ENCODE measurements at regions not wholly inside any gene's neighbourhood (a gene's known extent, or its start where the extent isn't known, plus 50 kb on each side); places are given as distances from the start of the nearest gene placed in this dataset.

DNA sequence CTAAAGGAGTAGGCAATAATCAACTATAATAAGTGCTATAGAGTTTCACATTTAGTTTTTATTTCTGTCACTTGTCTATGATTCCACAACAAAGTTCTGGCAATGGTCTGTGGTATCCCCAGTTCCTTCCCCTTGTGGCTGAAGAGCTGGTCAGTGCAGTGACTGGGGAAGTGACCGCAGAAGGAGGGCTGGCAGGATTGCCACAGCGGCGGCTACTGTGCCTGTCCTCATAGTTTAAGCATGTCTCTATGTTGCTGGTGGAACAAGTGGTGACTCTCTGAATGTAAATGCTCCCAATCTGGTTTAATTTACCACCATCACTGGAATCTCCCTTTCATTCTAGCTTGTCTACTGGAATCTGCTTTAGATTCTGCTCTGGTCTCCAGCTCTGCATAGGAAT lies 170.6 kb upstream of the GK2 start:
- TF ChIP-seq FOXA1 (IDR thresholded peaks at IDR 0.05) (no peak), SUZ12 (IDR thresholded peaks at IDR 0.05) (no peak), FOXM1 (IDR thresholded peaks at IDR 0.05; ENCODE audit: borderline replicate concordance) (no peak), TARDBP (IDR thresholded peaks at IDR 0.05) (no peak)

All from HEK293T (cell line).